Esophagus squamous epithelium (tissue), 4 donors: ENCODE measurements at regions not wholly inside any gene's neighbourhood (a gene's known extent, or its start where the extent isn't known, plus 50 kb on each side); places are given as distances from the start of the nearest gene placed in this dataset.
"Not testable (repeated sequence)": the region's sequence is repeated elsewhere in the genome, so short reads cannot be mapped to it uniquely, and the experiment has no call there.

Experiments used
- POLR2A ChIP-seq, 4 donors: fragments of 450-650 bp; IDR thresholded peaks; one replicate each; pipeline ENCODE4 v1.6.1; 2017; ENCODE audit warnings: antibody characterized with exemption in 4 of 4, mild to moderate bottlenecking in 4 of 4, moderate library complexity in 3 of 4
- TF ChIP-seq, protein P1 (sequence below), 6 experiments: fragments of 450-650 bp in 4 of 6; fragments of 200-600 bp in 2 of 6; sonication (generic) in 2 of 6; IDR thresholded peaks; one replicate each; pipeline ENCODE4 v1.5.1; 2016 to 2019; ENCODE audit warnings: antibody characterized with exemption in 6 of 6, mild to moderate bottlenecking in 4 of 6, moderate library complexity in 4 of 6

GRCh38 chr6:115502432-115502831 lies 558.3 kb downstream of the FRK start:
- not testable (repeated sequence) for TF ChIP-seq POLR2A (IDR thresholded peaks at IDR 0.05)
- TF ChIP-seq, protein P1, sequence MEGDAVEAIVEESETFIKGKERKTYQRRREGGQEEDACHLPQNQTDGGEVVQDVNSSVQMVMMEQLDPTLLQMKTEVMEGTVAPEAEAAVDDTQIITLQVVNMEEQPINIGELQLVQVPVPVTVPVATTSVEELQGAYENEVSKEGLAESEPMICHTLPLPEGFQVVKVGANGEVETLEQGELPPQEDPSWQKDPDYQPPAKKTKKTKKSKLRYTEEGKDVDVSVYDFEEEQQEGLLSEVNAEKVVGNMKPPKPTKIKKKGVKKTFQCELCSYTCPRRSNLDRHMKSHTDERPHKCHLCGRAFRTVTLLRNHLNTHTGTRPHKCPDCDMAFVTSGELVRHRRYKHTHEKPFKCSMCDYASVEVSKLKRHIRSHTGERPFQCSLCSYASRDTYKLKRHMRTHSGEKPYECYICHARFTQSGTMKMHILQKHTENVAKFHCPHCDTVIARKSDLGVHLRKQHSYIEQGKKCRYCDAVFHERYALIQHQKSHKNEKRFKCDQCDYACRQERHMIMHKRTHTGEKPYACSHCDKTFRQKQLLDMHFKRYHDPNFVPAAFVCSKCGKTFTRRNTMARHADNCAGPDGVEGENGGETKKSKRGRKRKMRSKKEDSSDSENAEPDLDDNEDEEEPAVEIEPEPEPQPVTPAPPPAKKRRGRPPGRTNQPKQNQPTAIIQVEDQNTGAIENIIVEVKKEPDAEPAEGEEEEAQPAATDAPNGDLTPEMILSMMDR (IDR thresholded peaks at IDR 0.05) = not testable (repeated sequence)
